Neural cell (in vitro differentiated cells): ENCODE measurements at regions not wholly inside any gene's neighbourhood (a gene's known extent, or its start where the extent isn't known, plus 50 kb on each side); places are given as distances from the start of the nearest gene placed in this dataset.

Experiments
- H2AFZ ChIP-seq: fragments of 200-600, 300-800 bp; sonication (generic), shearing (Covaris generic); 2 replicates; pipeline ENCODE4 v1.6.0; 2014; ENCODE audit warnings: low read depth, mild to moderate bottlenecking, antibody characterized with exemption, low read length, moderate library complexity
- H3F3A ChIP-seq: fragments of 200-600 bp; shearing (Covaris generic); 2 replicates; pipeline ENCODE4 v1.6.1; 2016; ENCODE audit warnings: mild to moderate bottlenecking, moderate library complexity, mixed read lengths, antibody characterized with exemption, low read length; ENCODE audit not compliant: insufficient read depth, poor library complexity, severe bottlenecking
- H3K27ac ChIP-seq: fragments of 200-600, 300-800 bp; sonication (generic), shearing (Covaris generic); 2 replicates; pipeline ENCODE4 v1.5.1; 2014; ENCODE audit warnings: mild to moderate bottlenecking, low read length, moderate library complexity
- H3K27me3 ChIP-seq: fragments of 300-800, 200-600 bp; sonication (generic), shearing (Covaris generic); 2 replicates; pipeline ENCODE4 v1.6.0; 2014; ENCODE audit warnings: mild to moderate bottlenecking, low read depth, low read length, moderate library complexity; ENCODE audit not compliant: insufficient read depth
- H3K36me3 ChIP-seq: fragments of 300-800, 200-600 bp; sonication (generic), shearing (Covaris generic); 2 replicates; pipeline ENCODE4 v1.5.1; 2014; ENCODE audit warnings: mild to moderate bottlenecking, antibody characterized with exemption, low read length, moderate library complexity; ENCODE audit not compliant: insufficient read depth
- H3K4me2 ChIP-seq: fragments of 300-800, 200-600 bp; sonication (generic), shearing (Covaris generic); 2 replicates; pipeline ENCODE4 v1.6.0; 2014; ENCODE audit warnings: mild to moderate bottlenecking, low read length
- H3K4me3 ChIP-seq: fragments of 300-800, 200-600 bp; sonication (generic), shearing (Covaris generic); 2 replicates; pipeline ENCODE4 v1.5.1; 2014; ENCODE audit warnings: mild to moderate bottlenecking, low read length, moderate library complexity
- H3K79me2 ChIP-seq: fragments of 200-600 bp; shearing (Covaris generic); replicated peaks from 2 replicates; pipeline ENCODE4 v1.6.0; 2014; ENCODE audit warnings: mild to moderate bottlenecking, low read length, moderate library complexity; ENCODE audit not compliant: insufficient read depth
- H3K9ac ChIP-seq: fragments of 300-800, 200-600 bp; sonication (generic), shearing (Covaris generic); 2 replicates; pipeline ENCODE4 v1.6.1; 2016; ENCODE audit warnings: mild to moderate bottlenecking, low read length, mixed read lengths
- H3K9me2 ChIP-seq: fragments of 200-600 bp; shearing (Covaris generic); 2 replicates; pipeline ENCODE4 v1.6.1; 2016; ENCODE audit warnings: mild to moderate bottlenecking, low read length, mixed read lengths; ENCODE audit not compliant: insufficient read depth
- H3K9me3 ChIP-seq: fragments of 200-600, 300-800 bp; sonication (generic), shearing (Covaris generic); 2 replicates; pipeline ENCODE4 v1.6.1; 2016; ENCODE audit warnings: mild to moderate bottlenecking, mixed run types, low read length, moderate library complexity, mixed read lengths
- H4K20me1 ChIP-seq: fragments of 200-600 bp; shearing (Covaris generic); 2 replicates; pipeline ENCODE4 v1.6.1; 2016; ENCODE audit warnings: mild to moderate bottlenecking, mixed run types; ENCODE audit not compliant: insufficient read depth
- CTCF ChIP-seq: fragments of 450-650 bp; IDR thresholded peaks from 2 replicates; pipeline ENCODE4 v1.5.1; 2014; ENCODE audit warnings: antibody characterized with exemption, mild to moderate bottlenecking, moderate library complexity; ENCODE audit not compliant: poor library complexity, severe bottlenecking
- EP300 ChIP-seq: fragments of 450-650 bp; conservative IDR thresholded peaks from 2 replicates; pipeline ENCODE4 v1.6.1; 2014; ENCODE audit warnings: antibody characterized with exemption, mild to moderate bottlenecking, moderate library complexity; ENCODE audit not compliant: poor library complexity, severe bottlenecking
- EZH2 ChIP-seq: fragments of 200-600, 300-800 bp; shearing (Covaris generic), sonication (generic); IDR thresholded peaks from 2 replicates; pipeline ENCODE4 v1.6.1; 2014; ENCODE audit warnings: antibody characterized with exemption, low read length, borderline replicate concordance, mild to moderate bottlenecking; ENCODE audit not compliant: insufficient read depth, poor library complexity, severe bottlenecking
- MXI1 ChIP-seq: fragments of 450-650 bp; conservative IDR thresholded peaks from 2 replicates; pipeline ENCODE4 v1.6.1; 2014; ENCODE audit warnings: antibody characterized with exemption, mild to moderate bottlenecking; ENCODE audit not compliant: poor library complexity, severe bottlenecking
- POLR2AphosphoS5 ChIP-seq: IDR thresholded peaks from 2 replicates; pipeline ENCODE4 v1.6.1; 2012
- RAD21 ChIP-seq: fragments of 450-650 bp; conservative IDR thresholded peaks from 2 replicates; pipeline ENCODE4 v1.6.1; 2014; ENCODE audit warnings: antibody characterized with exemption, mild to moderate bottlenecking, moderate library complexity
- SMC3 ChIP-seq: fragments of 450-650 bp; conservative IDR thresholded peaks from 2 replicates; pipeline ENCODE4 v1.6.1; 2014; ENCODE audit warnings: antibody characterized with exemption, mild to moderate bottlenecking, moderate library complexity; ENCODE audit not compliant: poor library complexity
- TAF1 ChIP-seq: IDR thresholded peaks from 2 replicates; pipeline ENCODE4 v1.6.1; 2012; ENCODE audit warnings: low read depth
- TF ChIP-seq, protein P1 (sequence below): IDR thresholded peaks from 2 replicates; pipeline ENCODE4 v1.6.1; 2012; ENCODE audit warnings: borderline replicate concordance

GRCh38 chr6:76453270-76453669 is 380.8 kb upstream of the IMPG1 start:
- no peaks in the 10 kb centered on the region for H3K9me2 ChIP-seq
- no peak overlapping the region for H3K4me3 ChIP-seq
- H3K36me3 ChIP-seq, result no peaks in the 10 kb centered on the region
- H2AFZ ChIP-seq, result no peak overlapping the region
- H3K27me3 ChIP-seq, result no peaks in the 10 kb centered on the region
- H3K4me2 ChIP-seq, result no peak overlapping the region
- no peak overlapping the region for H3K27ac ChIP-seq
- no peaks in the 10 kb centered on the region for H3K79me2 ChIP-seq
- TF ChIP-seq CTCF (no peak), SMC3 (no peak), POLR2AphosphoS5 (no peak), MXI1 (no peak), EP300 (no peak), EZH2 (no peak), TAF1 (no peak), RAD21 (no peak)
- TF ChIP-seq, protein P1, sequence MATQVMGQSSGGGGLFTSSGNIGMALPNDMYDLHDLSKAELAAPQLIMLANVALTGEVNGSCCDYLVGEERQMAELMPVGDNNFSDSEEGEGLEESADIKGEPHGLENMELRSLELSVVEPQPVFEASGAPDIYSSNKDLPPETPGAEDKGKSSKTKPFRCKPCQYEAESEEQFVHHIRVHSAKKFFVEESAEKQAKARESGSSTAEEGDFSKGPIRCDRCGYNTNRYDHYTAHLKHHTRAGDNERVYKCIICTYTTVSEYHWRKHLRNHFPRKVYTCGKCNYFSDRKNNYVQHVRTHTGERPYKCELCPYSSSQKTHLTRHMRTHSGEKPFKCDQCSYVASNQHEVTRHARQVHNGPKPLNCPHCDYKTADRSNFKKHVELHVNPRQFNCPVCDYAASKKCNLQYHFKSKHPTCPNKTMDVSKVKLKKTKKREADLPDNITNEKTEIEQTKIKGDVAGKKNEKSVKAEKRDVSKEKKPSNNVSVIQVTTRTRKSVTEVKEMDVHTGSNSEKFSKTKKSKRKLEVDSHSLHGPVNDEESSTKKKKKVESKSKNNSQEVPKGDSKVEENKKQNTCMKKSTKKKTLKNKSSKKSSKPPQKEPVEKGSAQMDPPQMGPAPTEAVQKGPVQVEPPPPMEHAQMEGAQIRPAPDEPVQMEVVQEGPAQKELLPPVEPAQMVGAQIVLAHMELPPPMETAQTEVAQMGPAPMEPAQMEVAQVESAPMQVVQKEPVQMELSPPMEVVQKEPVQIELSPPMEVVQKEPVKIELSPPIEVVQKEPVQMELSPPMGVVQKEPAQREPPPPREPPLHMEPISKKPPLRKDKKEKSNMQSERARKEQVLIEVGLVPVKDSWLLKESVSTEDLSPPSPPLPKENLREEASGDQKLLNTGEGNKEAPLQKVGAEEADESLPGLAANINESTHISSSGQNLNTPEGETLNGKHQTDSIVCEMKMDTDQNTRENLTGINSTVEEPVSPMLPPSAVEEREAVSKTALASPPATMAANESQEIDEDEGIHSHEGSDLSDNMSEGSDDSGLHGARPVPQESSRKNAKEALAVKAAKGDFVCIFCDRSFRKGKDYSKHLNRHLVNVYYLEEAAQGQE, result no peak
- no peak overlapping the region for H3K9ac ChIP-seq
- no peaks in the 10 kb centered on the region for H4K20me1 ChIP-seq
- no peaks in the 10 kb centered on the region for H3K9me3 ChIP-seq
- no peaks in the 10 kb centered on the region for H3F3A ChIP-seq

GRCh38 chr6:76451926-76452709 is 379.7 kb upstream of the IMPG1 start:
- no peaks in the 10 kb centered on the region for H3K36me3 ChIP-seq
- H3F3A ChIP-seq, result no peaks in the 10 kb centered on the region
- no peaks in the 10 kb centered on the region for H4K20me1 ChIP-seq
- H2AFZ ChIP-seq, result no peak overlapping the region
- H3K9me2 ChIP-seq, result no peaks in the 10 kb centered on the region
- TF ChIP-seq SMC3 (no peak), TAF1 (no peak), RAD21 (no peak), CTCF (no peak), POLR2AphosphoS5 (no peak), EP300 (no peak)
- no peak overlapping the region for H3K4me3 ChIP-seq
- H3K79me2 ChIP-seq, result no peaks in the 10 kb centered on the region
- no peak overlapping the region for H3K9ac ChIP-seq
- H3K4me2 ChIP-seq, result no peak overlapping the region
- H3K9me3 ChIP-seq, result no peaks in the 10 kb centered on the region
- no peak overlapping the region for H3K27ac ChIP-seq
- no peaks in the 10 kb centered on the region for H3K27me3 ChIP-seq
